Left ventricle myocardium superior (tissue), 1 donor: ENCODE measurements at regions not wholly inside any gene's neighbourhood (a gene's known extent, or its start where the extent isn't known, plus 50 kb on each side); places are given as distances from the start of the nearest gene placed in this dataset.
"Not testable (repeated sequence)": the region's sequence is repeated elsewhere in the genome, so short reads cannot be mapped to it uniquely, and the experiment has no call there.

Experiments used
- ATAC-seq: fragments of 200-7000 bp; cut with Tn5 transposase; one replicate; pipeline ENCODE4 v1.9.1; 2020; ENCODE audit warnings: mild to moderate bottlenecking, moderate library complexity
- DNase-seq: peaks from one replicate; pipeline ENCODE4 v3.0.0-alpha.2; 2020
- intact Hi-C: fragments of 100-400 bp; cut with micrococcal nuclease; formaldehyde crosslinking; loops from one replicate; pipeline ENCODE4 v1.11.0; 2022
- donor health status: DM: no; HTN: yes; CAD: no; lungs with severe emphysema.

- no peak for ATAC-seq
- no peak for DNase-seq
- intact Hi-C loops: no loop called here
These were observed 123.1 kb upstream of the BOD1L1 start for GRCh38 chr4:13750594-13750993.

DNA sequence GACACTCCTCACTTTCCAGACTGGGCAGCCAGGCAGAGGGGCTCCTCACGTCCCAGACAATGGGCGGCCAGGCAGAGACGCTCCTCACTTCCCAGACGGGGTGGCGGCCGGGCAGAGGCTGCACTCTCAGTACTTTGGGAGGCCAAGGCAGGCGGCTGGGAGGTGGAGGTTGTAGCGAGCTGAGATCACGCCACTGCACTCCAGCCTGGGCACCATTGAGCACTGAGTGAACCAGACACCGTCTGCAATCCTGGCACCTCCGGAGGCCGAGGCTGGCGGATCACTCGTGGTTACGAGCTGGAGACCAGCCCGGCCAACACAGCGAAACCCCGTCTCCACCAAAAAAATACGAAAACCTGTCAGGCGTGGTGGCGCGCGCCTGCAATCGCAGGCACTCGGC lies 134.1 kb upstream of the BOD1L1 start:
- intact Hi-C loops, ATAC-seq, DNase-seq: not testable (repeated sequence)

DNA sequence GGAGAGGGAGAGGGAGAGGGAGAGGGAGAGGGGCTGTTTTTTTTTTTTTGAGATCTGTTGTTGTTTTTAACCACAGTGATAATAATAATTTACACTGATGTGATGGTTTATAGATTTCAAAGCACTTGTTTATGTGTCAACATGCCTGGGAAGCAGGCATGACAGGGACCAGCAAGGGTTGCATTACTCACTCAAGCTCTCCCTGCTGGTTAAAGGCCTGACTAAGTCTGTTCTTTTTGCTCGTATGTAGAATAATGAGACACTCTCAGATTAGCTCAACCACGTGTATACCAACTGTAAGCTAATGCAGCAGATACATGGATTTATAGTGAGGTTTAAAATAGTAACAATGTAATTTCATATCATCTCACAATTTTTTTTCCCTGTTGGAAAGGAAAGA lies 134.6 kb upstream of the BOD1L1 start:
- ATAC-seq: no peak

DNA sequence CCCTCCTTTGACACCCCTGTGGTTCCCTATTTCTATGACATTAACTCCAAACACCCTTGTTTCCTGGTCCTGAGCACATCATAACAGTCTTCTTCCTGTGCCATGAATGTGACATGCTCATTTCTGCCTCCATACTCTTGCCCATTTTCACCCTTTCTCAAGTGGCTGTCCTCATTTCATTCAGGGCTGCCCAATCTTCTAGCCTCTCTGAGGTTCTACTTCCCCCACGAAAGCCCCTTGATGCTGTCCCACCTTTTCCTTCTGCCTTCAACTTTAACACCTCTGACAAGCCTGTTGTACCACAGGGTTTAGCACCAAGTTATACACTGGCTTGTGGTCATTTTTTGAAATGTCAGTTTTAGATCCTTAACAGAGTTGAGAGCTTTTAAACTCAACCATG lies 136.2 kb upstream of the BOD1L1 start:
- no peak for DNase-seq
- no peak for ATAC-seq

More for the DNA sequence above, 134.6 kb upstream of the BOD1L1 start:
- intact Hi-C loops: no loop called here
- no peak for DNase-seq

GRCh38 chr4:13765539-13765938 lies 138.0 kb upstream of the BOD1L1 start:
- DNase-seq: no peak
- no peak for ATAC-seq
- intact Hi-C loops: no loop called here

More for the DNA sequence above, 136.2 kb upstream of the BOD1L1 start:
- intact Hi-C loops: no loop called here

GRCh38 chr4:13766761-13767540 lies 139.4 kb upstream of the BOD1L1 start:
- intact Hi-C loops: no loop called here
- DNase-seq (no peak), ATAC-seq (peak; percentile 43)

GRCh38 chr4:13777341-13777740 lies 149.8 kb upstream of the BOD1L1 start:
- no peak for ATAC-seq
- DNase-seq: no peak
- intact Hi-C loops: no loop called here

- ATAC-seq: no peak
- no peak for DNase-seq
- intact Hi-C loops: no loop called here
These were observed 150.8 kb upstream of the BOD1L1 start for GRCh38 chr4:13778367-13778766.

- no peak for DNase-seq
- intact Hi-C loops: no loop called here
- no peak for ATAC-seq
These were observed 154.7 kb upstream of the BOD1L1 start for GRCh38 chr4:13782231-13782630.

GRCh38 chr4:13783800-13784411 lies 156.4 kb upstream of the BOD1L1 start:
- intact Hi-C loops: no loop called here
- ATAC-seq (peak; percentile 39), DNase-seq (no peak)

DNA sequence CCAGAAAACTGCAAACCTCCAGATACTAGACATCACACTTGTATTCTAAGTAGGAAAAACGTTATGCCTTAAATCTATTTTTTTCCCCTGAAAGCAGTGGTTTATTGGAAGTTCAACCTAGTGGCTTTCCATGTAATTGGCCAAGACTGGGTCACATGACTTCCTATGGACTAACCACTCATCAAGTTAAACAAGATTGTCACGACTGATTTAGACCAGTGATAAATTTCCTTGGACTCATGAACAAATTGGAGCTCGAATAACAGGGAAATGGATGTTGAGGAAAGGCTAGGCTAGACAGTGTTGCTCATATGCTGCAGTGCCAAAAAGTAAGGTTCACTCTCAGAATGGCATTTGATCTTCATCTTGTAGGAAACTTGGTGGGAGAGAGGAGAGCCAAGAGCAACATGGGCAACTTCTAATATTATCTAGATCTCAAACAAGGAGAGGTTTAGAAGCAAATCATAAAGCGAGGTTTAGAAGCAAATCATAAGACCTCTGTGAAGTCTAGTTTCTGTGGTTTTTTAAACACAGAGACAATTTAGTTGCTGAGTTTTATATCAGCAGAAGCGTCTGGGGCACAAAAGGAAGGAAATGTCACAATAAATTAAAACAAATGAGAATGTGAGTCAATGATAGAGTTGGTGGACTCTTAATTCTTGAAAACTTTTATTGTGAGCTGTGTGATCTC lies 165.6 kb upstream of the BOD1L1 start:
- ATAC-seq: no peak
- intact Hi-C loops: no loop called here

DNA sequence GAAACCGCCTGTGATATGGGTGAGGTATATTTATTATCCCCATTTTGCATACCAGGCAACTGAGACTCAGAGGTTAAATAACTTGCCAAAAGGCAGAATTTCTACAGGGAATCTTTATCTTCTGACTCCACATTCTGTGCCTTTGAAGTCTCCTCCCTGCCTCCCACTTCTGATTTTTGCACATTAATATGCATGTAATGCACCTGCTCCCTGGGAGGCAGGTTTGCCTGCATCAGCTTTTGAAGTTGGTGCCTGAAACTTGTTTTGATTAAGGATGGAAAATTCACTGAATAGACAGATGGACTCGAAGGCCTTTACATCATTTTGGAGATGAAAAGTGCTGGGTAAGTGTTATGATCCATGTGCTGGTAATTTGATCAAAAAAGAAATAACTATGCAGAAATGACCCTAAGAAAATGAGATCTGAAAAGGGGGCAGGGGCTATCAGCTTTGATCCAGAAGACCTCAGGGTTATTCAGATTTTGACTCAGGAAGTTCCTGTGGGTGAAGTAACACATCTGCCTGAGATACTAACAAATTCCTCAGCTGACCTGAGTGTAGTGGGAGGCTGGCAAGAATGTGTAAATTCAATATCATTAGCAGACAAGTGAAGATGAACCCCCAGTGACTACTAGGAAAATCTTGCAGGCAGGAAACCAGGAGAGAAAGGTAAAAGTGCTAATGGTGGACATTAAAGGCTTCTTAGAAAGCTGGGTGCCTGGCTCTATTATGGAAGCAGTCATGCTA lies 167.5 kb upstream of the BOD1L1 start:
- ATAC-seq (no peak), DNase-seq (no peak)
- intact Hi-C loops: no loop called here

More for the DNA sequence above, 165.6 kb upstream of the BOD1L1 start:
- no peak for DNase-seq

DNA sequence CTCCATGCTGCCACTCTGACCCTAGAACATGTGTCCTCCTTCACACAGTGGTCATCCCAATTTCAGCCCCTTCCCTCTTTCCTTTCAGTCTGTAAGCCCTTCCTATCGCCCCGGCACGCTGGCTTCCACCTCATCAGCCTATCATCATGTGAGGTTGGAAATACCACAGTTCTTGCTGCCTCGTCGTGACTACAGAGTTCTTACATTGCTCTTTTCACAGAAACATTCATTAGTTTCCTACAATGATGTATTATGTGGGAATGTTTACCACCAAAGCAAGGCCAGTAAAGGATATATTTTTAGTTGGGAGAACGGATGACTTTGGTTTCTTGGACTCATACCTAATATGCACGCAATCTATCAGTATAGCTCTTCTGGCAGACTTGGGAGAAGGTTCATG lies 169.5 kb upstream of the BOD1L1 start:
- DNase-seq: no peak
- ATAC-seq: no peak
- intact Hi-C loops: no loop called here

GRCh38 chr4:13815231-13815630 lies 187.7 kb upstream of the BOD1L1 start:
- no peak for ATAC-seq
- intact Hi-C loops: no loop called here
- DNase-seq: no peak

DNA sequence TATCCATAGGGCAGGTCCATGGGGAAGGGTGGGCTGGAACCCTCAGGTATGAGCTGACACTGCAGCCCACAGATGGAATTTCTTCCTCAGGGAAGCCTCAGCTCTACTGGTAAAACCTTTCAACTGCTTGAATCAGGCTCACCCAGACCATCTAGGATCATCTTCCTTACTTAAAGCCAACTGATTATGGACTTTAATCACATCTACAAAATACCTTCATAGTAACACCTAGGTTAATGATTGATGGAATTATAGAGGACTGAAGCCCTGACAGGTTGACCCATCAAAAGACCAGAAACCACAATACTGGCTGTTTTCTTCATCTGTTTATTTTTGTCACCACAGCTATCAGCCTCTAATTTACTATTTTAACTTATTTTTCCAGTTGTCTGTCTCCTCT lies 188.9 kb upstream of the BOD1L1 start:
- intact Hi-C loops: no loop called here
- ATAC-seq (no peak), DNase-seq (no peak)

DNA sequence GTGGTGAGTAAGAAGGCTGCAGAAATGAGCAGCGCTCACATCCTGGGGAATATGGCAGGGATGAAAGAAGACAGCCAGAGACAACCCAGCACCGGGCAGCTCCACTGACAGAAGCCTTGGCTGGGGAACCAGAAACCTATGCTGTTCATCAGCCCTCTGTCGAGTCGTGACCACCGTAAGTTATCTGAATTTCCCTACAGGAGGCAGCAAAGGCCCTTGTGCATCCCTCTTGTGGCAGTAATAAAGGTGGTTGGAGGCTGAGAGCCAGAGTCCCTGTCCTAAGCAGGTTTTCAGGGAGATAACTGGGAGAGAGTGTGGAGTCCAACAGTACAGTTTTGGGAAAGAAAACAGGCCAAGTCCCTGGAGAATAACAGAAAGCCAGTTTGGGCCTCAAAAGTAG lies 194.0 kb upstream of the BOD1L1 start:
- intact Hi-C loops: no loop called here
- no peak for ATAC-seq
- DNase-seq: no peak

DNA sequence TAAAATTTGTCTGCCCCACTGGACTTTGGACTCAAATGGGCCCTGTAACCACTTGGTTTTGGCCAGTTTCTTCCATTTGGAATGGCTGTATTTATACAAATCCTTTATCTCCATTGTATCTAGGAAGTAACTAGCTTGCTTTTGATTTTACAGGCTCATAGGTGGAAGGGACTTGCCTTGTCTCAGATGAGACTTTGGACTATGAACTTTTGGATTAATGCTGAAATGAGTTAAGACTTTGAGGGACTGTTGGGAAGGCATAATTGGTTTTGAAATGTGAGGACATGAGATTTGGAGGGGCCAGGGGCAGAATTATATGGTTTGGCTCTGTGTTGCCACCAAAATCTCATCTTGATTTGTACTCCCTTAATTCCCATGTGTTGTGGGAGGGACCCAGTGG lies 198.3 kb upstream of the BOD1L1 start:
- DNase-seq, ATAC-seq, intact Hi-C loops: not testable (repeated sequence)

- ATAC-seq (no peak), DNase-seq (no peak)
- intact Hi-C loops: no loop called here
These were observed 201.9 kb upstream of the BOD1L1 start for GRCh38 chr4:13829457-13829856.

GRCh38 chr4:13830449-13830848 lies 202.9 kb upstream of the BOD1L1 start:
- intact Hi-C loops: loop anchor here (10.0 kb wide), 1 partner anchor 146 kb away; no protein-coding TSS in a partner anchor
- DNase-seq (peak; percentile 28), ATAC-seq (no peak)
